HG02798 (cell line): ENCODE measurements at regions not wholly inside any gene's neighbourhood (a gene's known extent, or its start where the extent isn't known, plus 50 kb on each side); places are given as distances from the start of the nearest gene placed in this dataset.

Experiments used
- ATAC-seq: cut with Tn5 transposase; IDR thresholded peaks from one replicate; pipeline ENCODE4 v1.9.1; 2021; ENCODE audit warnings: mild to moderate bottlenecking; ENCODE audit not compliant: unreplicated experiment, poor library complexity

DNA sequence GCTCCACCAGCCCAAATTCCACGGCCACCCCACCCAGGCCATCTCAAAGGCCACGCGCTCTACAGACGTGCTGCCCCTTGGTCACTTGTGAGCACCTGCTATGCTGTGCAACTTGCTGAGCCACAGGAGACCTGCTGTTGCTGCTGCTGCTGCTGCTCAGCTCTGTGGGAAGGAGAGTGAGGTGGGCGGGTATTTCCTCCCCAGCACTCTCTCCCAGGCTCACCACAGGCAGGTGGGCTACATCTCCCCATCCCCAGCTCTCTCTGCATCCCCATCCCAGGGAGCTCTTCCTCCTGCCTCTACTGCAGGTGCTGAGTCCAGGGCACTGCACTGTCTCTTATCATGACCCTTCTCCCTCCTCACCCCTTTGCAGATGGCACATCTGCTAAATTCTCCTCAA, 306.9 kb downstream of the BCL11B start:
- no peak for ATAC-seq

DNA sequence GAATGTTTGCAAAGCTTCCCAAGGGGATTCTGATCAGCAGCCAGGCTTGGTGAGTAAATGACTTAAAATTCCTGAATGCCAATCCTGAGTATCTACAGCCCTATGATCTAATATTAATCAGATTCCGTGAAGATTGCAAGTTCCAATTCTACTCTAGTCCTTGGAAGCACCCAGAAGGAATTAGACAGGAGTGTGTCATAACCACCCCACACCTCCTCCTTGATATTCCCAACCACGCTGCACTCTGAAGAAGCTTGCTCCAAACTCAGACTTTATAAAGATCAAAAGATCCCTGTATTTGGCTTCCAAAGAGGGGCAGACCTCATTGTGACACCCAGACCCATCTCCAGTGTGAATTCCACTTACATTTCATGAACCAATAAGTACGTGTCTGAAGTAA, 306.0 kb downstream of the BCL11B start:
- ATAC-seq, result no peak

DNA sequence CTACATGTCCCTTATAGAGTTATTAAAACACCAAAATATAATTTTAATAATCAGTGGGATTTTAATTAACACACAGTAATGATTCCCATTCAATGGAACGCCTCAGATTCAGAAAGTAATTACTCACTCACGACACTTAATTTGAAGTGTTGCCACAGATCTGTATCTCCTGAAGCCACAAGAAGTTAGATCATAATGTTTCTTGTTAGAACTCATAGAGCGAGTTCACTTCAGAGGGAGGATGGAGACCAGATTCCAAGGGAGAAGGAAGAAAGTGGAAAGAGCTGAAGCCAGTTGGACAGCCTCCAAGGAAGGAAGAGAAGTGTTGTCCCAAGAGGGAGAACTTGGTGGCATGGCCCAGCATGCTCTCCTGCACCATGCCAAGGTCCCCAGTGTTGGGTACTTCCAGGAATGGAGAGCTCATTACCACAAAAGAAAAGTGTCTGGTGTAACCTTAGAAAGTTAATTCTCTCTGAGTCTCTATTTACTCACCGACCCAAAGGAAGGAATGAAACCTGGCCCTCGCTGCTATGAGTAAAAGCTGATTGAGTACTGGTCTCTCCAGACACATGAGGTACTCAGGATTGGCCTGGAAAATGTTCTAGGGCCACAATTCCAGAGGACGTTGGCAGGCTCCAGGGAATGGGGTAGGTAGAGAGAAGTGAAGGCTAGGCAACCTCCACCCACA, 305.4 kb downstream of the BCL11B start:
- ATAC-seq, result no peak

DNA sequence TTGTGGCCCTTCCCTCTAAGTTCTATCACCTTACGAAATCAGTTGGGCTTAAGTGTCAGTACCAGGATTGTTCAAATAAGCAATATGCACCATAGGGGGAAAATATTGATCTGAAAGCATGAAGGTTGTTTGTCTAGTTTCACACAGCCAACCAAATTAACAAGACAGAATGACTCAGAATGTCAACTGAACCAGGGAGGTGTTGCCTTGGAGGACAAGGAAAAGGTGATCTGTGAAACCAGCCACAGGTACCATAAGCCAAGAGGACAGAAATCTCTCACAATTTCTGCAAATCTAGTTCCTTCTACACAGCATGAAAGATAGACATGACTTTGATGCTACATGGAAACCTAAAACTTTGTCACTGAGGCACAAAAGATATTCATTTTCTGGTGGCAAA, 297.9 kb downstream of the BCL11B start:
- ATAC-seq, result no peak

DNA sequence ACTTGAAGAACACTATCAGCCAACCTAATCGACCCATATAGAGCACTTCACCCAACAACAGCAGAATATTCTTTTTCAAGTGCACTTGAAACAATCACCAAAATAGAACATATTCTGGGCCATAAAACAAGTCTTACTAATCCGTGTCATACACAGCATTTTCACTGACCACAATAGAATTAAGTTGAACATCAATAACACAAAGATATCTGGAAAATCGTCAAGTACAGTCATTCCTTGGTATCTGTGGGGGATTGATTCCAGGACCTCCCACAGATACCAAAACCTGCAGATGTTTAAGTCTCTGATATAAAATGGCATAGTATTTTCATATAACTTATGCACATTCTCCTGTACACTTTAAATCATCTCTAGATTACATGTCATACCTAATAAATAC, 295.7 kb downstream of the BCL11B start:
- no peak for ATAC-seq

DNA sequence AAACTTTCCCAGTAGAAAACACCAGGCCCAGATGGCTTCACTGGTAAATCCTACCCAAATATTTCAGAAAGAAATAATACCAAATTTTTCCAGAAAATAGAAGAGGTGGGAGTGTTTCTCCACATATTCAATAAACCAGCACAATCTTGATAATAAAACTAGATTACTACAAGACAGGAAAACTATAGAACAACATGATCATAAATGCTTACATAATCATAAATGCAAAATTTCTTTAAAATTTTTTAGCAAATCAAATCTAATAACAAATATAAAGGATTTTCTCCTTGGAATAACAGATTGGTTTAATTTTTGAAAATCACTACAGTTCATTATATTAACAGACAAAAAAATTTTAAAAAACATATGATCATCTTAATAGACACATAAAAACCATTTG, 294.5 kb downstream of the BCL11B start:
- ATAC-seq, result no peak

DNA sequence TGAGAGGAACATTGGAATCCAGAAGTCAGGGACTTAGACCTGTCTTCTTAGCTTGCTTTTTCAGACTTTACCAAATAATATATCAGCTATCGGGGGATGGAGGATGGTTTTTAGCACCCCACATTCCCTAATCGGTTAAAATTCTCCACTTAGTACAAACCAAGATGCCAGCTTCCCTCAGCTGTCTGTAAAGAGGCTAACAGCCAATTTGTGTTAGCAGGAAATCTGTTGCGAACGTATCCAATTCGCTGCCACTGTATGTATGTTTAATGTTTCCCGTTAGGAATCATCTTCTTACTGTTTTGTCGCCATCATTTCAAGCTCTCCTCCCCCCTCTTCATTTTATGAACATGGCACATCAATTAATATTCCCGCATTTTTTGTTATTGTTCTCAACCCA, 289.0 kb downstream of the BCL11B start:
- ATAC-seq, result no peak

DNA sequence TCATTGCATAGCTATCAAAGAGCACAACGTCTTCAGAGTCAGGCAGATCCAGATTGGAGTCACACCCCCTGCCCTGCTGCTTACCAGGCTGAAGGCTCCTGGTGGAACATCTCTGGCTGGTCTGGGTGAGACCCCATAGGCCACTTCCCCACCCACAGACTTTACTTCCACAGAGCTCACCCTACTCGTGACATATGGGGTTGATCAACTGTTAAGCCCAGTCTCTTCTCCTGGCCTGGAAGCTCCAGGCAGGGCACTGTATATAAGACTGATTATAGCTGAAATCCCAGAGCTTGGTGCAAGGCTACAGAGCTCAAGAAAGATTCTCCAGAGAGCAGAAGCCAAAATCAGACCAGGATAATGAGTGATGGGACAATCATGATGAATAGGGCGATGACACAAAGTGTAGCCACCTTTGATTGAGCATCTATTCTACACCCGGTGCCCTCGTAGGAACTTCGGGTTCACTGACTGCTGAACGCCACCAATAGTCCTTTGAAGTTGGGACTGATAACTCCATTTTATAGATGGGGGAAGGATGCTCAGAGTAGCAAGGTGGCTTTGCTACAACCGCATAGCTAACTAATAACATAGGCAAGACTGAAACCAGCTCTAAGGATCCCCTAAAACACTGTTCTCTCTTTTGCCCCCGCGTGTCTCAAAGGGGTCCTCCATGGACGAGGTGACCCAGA, 287.8 kb downstream of the BCL11B start:
- no peak for ATAC-seq

DNA sequence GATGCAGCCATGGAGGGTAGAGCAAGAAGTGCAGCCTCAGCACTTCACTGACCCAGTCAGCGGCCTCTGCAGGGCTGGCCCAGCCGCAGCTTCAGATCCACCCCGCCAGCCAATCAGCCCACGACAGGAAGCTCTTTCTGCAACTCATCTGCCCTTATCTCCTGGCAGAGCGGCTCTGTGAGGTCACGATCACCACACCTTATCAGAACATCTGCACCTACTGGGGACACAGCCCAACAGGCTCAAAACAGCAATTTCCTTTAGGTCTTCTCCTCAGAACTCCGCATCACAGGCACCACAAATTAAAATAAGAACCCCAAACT, 287.3 kb downstream of the BCL11B start:
- no peak for ATAC-seq

DNA sequence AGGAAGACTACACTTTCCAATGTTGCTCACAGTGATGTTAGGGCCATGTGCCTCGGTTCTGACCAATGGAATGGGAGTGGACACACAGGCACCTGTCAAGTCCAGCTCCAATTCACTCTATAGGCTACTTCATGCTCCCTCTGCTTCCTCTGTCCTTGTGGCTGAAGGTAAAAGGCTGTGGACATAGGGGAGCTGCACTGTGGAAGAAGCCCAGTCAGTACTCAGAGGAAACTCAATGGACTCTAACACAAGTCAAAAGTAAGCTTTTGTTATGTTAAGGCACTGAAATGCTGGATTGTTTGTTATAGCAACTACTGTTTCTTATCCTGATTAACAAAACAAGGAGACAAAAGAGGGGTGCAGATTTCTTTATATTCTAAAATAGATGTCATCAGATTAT, 278.2 kb downstream of the BCL11B start:
- ATAC-seq, result no peak

DNA sequence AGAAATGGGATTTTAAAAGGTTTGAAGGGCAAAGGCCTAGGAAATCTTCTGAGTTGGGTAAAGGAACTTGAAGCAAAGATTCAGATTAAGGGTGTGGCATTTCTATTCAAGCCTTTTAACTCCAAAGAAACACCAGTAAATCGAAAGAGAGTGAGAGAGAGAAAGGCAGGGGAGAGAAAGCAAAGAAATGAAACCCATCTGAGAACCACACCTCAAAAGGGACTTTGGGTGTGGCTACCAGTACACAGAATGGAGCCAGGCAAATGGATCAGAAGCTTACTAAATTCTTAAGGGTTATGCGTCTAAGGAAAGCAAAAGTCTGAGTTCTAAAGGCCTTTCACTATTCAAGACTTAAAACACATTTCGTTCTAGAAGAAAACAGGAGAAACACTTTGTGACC, 277.4 kb downstream of the BCL11B start:
- no peak for ATAC-seq

DNA sequence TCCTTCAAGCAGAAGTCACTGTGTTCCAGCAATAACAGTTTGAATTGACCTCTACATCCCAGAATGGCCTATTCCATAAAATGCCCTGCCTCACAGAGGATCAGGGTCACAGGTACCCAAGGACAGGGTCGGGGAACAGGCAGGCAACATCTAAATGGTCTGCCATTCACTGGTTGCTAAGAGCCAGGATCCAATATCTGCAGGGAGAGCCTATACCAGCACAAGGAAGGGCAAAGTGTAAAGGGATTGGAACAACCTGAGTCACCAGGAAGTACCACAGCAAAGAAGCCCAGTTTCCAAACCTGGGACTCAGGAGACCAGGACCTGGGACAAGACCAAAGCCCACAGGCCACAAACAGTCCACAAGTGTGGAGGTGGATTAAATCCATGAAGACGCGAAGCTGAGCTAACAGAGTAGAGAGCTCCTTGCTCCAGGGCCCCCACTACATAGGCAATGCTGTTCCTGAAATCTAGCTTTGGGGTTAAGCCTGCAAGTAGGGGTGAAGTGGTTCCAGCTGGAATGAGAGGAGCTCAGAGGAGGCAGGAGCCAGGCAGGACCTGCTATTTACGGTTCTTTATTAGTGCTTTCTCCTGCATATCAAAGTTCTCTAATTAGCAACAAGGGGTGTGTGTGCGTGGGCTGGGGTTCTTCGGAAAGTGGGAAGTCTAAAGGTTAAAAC, 274.3 kb downstream of the BCL11B start:
- ATAC-seq, result no peak

DNA sequence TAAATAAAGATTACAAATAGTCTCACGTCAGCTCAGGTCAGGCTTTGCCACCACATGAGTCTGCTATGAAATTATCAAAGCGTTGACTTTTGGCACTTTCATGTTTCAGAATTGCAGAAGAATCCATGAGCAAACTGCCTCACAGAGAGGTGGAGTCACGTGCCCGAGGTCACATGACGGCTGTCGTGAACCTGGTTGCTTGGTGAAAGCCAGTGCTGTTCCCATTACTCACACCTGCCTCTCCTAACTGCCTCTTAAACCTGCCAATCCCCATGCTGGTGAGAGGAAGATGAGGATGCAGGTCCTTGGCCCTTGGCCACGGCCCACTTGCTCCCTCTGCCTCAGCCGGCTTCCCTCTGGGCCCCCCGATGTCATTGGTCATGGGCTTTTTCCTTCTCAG, 272.7 kb downstream of the BCL11B start:
- no peak for ATAC-seq

DNA sequence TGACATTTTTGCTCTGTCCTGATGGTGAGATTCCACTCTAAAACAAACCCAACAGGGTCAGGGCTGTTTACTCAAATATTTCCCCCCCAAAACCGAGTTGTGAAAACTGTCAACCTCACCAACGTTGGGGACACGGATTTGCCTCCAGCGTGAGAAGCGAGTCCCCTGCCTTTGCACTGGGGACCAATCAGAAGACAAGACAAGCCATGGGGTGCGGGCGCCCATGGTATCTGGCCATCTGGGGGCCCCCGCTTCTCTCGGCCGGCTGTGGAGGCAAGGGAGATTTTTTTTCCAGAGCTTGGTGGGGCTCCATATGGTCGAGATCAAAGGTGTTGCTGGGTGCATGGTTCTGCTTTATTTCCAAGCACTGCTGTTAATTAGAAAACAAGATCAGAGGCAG, 272.1 kb downstream of the BCL11B start:
- ATAC-seq, result no peak

DNA sequence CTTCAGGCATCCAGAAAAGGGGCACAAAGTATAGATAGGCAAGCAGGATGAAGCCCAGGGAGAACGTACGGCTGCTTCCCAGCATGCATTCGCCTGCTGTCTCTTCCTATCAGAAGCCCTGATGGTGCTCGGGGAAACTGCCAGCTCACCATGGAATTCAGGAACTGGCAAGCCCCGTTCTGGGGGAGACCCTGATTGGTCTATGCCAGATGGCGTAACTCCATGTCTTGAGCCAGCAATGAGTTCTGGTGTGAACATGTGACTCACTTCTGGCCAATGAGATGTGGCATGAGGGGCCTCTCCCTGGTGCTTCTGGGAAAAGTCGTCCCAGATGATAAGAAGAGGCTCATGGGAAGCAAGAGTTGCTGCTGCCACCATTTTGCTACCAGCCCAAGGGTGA, 270.8 kb downstream of the BCL11B start:
- ATAC-seq, result no peak

DNA sequence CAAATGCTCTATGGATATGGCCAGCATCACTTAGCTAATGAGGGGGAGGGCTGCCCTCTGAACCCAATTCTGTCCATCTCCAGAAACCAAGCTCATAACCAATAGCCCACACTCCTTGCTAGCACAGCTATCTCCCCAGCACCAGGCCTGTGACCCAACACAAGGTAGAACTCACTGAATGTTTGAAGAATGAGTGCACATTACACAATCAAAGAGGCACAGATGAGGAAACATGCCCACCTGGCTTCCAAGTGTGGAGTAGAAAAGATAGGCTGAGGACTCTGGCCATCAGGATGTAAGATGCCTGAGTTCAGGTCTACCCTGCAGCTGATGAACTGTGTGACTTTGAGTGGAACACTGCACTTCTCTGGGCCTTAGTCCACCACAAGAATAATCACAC, 268.4 kb downstream of the BCL11B start:
- ATAC-seq, result no peak

DNA sequence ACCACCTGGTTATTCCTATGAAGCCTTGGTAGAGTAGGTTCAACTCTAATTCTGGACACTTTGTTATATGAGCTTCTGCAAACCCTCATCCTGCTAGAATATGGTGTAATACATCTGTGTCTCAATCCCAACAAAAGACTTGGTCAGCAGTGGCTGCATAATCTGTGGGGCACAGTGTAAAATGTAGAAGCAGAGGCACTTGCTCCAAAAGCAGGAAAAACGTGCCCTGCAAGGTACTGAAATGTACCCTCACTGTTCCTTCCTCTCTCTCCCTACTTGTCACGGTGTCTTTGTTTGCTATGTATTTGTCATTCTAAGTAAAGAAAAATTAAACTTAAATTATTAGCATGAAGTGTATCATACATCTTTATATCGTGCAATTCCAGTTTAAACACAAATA, 267.9 kb downstream of the BCL11B start:
- no peak for ATAC-seq

DNA sequence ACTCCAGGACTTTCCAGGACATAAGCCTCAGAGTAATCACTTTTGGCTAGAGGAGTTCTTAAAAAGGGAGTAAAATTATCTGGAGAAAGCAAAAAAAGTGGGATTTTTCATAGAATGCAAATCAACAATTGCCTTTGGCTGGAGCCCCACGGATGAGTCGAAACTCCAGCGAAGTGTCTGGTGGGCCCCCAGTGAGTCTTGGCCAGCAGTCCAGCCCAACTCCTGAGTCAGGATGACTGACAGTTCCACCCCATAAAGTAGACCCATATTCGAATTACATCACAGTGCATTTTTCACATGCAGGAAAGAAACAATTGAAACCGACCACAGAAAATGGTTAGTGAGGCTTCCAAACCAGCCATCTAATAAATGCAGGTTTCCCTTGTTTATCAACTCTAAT, 265.7 kb downstream of the BCL11B start:
- ATAC-seq, result no peak

DNA sequence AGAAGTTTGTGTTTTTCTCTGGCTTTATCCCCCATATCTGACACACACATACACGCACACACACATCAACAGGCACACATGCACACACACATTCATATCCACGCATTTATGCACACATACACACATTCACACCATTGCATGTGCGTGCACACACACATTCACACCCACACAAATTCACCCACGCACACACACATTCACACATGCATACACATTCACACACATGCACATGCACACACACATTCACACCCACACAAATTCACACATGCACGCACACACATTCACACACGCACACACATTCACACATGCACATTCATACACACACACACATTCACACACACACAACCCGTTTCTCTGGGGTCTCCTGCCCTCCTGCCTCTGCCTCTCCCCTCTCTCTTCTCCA, 264.2 kb downstream of the BCL11B start:
- ATAC-seq, result no peak

DNA sequence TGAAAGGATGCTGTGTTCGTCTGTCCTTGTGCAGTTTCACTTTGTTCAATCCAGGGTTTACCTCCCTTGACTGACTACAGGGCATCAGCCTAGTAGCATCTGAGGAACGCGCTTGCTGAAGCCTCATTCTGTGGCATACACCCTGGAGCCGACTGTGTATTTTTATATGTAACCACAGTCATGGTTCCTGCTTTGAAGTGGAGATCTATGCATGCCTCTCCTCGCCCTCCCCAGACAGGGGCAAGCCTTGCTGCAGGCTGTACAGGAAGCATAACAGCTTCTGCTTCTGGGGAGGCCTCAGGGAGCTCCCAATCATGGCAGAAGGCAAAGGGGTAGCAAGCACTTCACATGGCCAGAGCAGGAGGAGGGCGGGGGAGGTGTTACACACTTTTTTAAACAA, 262.1 kb downstream of the BCL11B start:
- ATAC-seq, result no peak

DNA sequence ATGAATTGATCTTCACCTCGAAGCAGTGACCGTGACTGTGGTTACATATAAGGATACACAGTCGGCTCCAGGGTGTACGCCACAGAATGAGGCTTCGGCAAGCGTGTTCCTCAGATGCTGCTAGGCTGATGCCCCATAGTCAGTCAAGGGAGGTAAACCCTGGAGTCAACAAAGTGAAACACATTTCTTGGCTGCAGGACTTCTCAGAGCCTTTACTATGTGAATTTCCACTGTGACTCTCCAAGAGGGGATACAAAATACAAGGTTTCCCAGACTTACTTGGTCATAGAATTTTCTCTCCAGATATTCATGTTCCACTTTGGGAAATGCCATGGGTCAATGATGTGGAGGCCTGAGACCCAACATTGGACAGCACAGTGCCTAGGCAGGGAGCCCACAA, 260.6 kb downstream of the BCL11B start:
- no peak for ATAC-seq

DNA sequence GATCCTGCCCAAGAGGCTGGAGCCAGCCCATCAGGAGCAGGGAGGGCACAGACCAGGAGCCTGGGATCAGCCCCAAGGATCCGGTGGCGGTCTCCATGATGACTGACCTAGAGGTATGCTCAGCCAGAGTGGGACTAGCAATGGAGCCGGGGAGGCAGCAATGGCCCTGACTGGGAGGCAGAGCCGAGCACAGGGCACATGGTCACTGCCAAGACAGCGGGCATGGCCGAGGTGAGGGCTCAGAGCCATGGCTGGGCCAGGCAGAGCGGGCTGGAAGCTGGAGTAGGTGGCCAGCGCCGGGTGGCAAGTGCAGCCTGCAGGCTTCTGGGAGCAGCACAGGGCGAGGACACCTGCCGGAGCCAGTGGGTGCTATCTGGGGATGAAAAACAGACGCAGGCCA, 259.3 kb downstream of the BCL11B start:
- ATAC-seq, result no peak
